Brain microvascular endothelial cell (primary cell): ENCODE measurements at regions not wholly inside any gene's neighbourhood (a gene's known extent, or its start where the extent isn't known, plus 50 kb on each side); places are given as distances from the start of the nearest gene placed in this dataset.

Experiments
- DNase-seq: peaks from one replicate; pipeline ENCODE4 v3.0.0-alpha.2; 2020
- H3K27ac ChIP-seq: fragments of 250-450 bp; sonication (Bioruptor Pico); 2 replicates; pipeline ENCODE4 v1.5.1; 2020; ENCODE audit warnings: mild to moderate bottlenecking, moderate library complexity
- H3K27me3 ChIP-seq: fragments of 250-450 bp; sonication (Bioruptor Pico); replicated peaks from 2 replicates; pipeline ENCODE4 v1.5.1; 2020; ENCODE audit warnings: mild to moderate bottlenecking
- H3K36me3 ChIP-seq: fragments of 250-450 bp; sonication (Bioruptor Pico); replicated peaks from 2 replicates; pipeline ENCODE4 v1.5.1; 2020; ENCODE audit warnings: mild to moderate bottlenecking
- H3K4me3 ChIP-seq: 2 replicates; pipeline ENCODE4 v1.5.1; 2011; ENCODE audit warnings: low read depth, mild to moderate bottlenecking, control low read depth, low read length, moderate library complexity
- in situ Hi-C: cut with HindIII; loops from 2 replicates; pipeline ENCODE4 v1.10.0; 2017; ENCODE audit warnings: low sequenced_read_pairs, low pct_ligation_motif_present
- TF ChIP-seq, protein P1 (sequence below): IDR thresholded peaks from 2 replicates; pipeline ENCODE4 v1.5.1; 2011; ENCODE audit warnings: low read depth, mild to moderate bottlenecking, moderate library complexity, low read length, control low read depth, inconsistent platforms; ENCODE audit errors: missing control alignments

- H3K4me3 ChIP-seq: no peak overlapping the region
- TF ChIP-seq, protein P1, sequence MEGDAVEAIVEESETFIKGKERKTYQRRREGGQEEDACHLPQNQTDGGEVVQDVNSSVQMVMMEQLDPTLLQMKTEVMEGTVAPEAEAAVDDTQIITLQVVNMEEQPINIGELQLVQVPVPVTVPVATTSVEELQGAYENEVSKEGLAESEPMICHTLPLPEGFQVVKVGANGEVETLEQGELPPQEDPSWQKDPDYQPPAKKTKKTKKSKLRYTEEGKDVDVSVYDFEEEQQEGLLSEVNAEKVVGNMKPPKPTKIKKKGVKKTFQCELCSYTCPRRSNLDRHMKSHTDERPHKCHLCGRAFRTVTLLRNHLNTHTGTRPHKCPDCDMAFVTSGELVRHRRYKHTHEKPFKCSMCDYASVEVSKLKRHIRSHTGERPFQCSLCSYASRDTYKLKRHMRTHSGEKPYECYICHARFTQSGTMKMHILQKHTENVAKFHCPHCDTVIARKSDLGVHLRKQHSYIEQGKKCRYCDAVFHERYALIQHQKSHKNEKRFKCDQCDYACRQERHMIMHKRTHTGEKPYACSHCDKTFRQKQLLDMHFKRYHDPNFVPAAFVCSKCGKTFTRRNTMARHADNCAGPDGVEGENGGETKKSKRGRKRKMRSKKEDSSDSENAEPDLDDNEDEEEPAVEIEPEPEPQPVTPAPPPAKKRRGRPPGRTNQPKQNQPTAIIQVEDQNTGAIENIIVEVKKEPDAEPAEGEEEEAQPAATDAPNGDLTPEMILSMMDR: no peak
- no peak overlapping the region for H3K27ac ChIP-seq
- in situ Hi-C loops: no loop called here
- no peaks in the 10 kb centered on the region for H3K27me3 ChIP-seq
- no peak for DNase-seq
- H3K36me3 ChIP-seq: no peaks in the 10 kb centered on the region
Measured at GRCh38 chr1:186518395-186518794, 57.5 kb upstream of the PDC start.

- Histone ChIP-seq H3K36me3 (no peaks in the 10 kb centered on the region), H3K4me3 (no peak overlapping the region), H3K27ac (no peak overlapping the region), H3K27me3 (no peaks in the 10 kb centered on the region)
- in situ Hi-C loops: no loop called here
- no peak for DNase-seq
- TF ChIP-seq, protein P1: no peak
Measured at GRCh38 chr1:186514367-186514766, 53.5 kb upstream of the PDC start.

DNA sequence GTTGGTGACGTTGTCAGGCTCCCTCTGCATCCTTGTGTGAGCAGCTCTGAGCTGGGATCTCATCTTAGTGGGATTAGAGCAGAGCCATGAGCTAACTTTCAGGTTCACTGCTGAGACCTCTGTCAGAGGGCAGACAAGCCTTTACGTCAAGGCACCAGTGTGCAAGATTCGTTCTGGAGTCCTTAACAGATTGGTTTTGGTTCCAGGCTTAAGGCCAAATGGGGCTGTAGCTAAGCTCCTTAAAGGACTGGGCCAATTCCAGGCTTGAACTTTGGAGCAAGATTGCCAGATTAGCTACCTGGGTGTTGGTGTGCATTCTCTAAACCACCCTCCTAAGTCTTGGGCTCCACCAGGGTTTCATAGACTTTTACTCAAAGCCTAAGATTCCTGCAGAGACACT is 52.6 kb upstream of the PDC start:
- H3K27ac ChIP-seq: no peak overlapping the region
- TF ChIP-seq, protein P1: no peak
- H3K27me3 ChIP-seq: no peaks in the 10 kb centered on the region
- no peak overlapping the region for H3K4me3 ChIP-seq
- no peak for DNase-seq
- H3K36me3 ChIP-seq: no peaks in the 10 kb centered on the region
- in situ Hi-C loops: no loop called here

DNA sequence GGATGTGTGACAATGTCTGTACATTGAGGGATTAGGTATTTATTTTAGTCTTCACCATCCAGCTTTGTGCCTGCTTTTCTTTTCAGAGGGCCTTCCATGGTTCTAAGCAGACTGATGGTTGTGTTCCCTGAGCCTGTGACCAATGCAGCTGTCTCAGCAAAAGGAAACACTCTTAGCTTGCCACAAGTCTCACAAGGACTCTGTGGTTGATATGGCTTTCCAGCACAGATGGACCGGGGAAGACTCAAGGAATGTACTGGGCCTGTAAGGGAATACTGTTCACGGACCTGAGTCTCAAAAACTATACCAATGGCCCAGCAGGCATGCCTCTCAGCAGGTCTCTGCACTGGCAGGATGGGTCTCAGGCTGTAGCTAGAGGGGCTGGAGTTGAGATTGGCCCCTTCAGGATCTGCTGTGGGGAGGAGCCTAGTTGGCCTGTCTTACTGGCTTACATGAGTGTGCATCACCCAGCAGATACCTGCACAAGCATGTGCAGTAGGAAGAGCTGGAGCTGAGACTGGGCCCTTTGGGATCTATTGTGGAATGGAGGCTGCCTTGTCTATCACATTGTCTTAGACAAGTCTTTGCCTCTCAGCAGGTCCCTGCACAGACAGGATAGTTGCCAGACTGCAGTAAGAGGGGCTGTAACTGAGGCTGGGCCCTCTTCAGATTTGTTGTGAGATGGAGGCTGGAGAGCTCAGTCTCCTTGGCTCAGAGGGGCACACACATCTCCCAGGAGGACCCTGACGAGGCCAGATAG is 52.0 kb upstream of the PDC start:
- no peak for DNase-seq
- in situ Hi-C loops: no loop called here
- Histone ChIP-seq H3K36me3 (no peaks in the 10 kb centered on the region), H3K27me3 (no peaks in the 10 kb centered on the region), H3K4me3 (no peak overlapping the region), H3K27ac (no peak overlapping the region)
- TF ChIP-seq, protein P1: no peak

GRCh38 chr1:186511761-186512637 is 51.1 kb upstream of the PDC start:
- DNase-seq: no peak
- H3K27ac ChIP-seq: no peak overlapping the region

More at GRCh38 chr1:186511761-186512637, 51.1 kb upstream of the PDC start:
- H3K4me3 ChIP-seq: no peak overlapping the region
- TF ChIP-seq, protein P1: no peak
- no peaks in the 10 kb centered on the region for H3K27me3 ChIP-seq
- in situ Hi-C loops: no loop called here
- no peaks in the 10 kb centered on the region for H3K36me3 ChIP-seq
